ENCODE measurements at regions not wholly inside any gene's neighbourhood (a gene's known extent, or its start where the extent isn't known, plus 50 kb on each side); places are given as distances from the start of the nearest gene placed in this dataset.

- TF ChIP-seq CTCF (IDR thresholded peaks at IDR 0.05) (no peak), POLR2A (IDR thresholded peaks at IDR 0.05) (no peak)
Measured at GRCh38 chrX:5176766-5177165, 1051.9 kb downstream of the NLGN4X start.
